RWPE1 (cell line): ENCODE measurements at regions not wholly inside any gene's neighbourhood (a gene's known extent, or its start where the extent isn't known, plus 50 kb on each side); places are given as distances from the start of the nearest gene placed in this dataset.

Experiments used
- CTCF ChIA-PET: fragments of 350-600 bp; sonication (Branson Sonifier 250); formaldehyde crosslinking; extraction: SDS; loops from one replicate; lab custom pipeline; 2021; lab: Yijun Ruan, JAX
- POLR2A ChIA-PET: fragments of 400-600 bp; formaldehyde crosslinking; extraction: SDS; loops from one replicate; lab custom pipeline; 2020; ENCODE audit warnings: antibody characterized with exemption; ENCODE audit not compliant: low non-redundant PET; lab: Yijun Ruan, JAX
- DNase-seq: peaks from one replicate; pipeline ENCODE4 v3.0.0; 2012; ENCODE audit warnings: low spot score
- H3K27ac ChIP-seq: fragments of 450-650 bp; 2 replicates; pipeline ENCODE4 v1.5.1; 2017
- TF ChIP-seq, protein P1 (sequence below): fragments of 450-650 bp; conservative IDR thresholded peaks from 2 replicates; pipeline ENCODE4 v1.5.1; 2017; ENCODE audit warnings: low read depth, mild to moderate bottlenecking

DNA sequence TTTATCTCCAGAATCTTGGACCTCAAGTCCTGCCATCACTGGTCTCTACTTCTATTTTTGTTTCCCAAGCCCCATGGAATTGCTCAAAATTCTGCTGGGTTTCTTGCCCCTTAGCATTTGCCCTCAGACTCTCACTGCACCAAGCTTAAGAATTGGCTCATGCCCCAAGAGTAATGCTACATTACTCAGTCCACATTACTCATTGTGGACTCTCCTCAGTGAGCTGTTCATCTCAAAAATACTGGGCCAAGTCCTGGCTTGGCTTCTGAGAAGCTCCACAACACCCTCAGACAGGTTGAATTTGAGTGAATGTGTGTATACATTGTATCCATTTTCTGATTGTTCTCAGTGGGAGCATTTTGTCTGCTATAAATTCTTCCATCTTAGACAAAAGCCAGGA is 364.4 kb upstream of the ARHGEF26 start:
- TF ChIP-seq, protein P1, sequence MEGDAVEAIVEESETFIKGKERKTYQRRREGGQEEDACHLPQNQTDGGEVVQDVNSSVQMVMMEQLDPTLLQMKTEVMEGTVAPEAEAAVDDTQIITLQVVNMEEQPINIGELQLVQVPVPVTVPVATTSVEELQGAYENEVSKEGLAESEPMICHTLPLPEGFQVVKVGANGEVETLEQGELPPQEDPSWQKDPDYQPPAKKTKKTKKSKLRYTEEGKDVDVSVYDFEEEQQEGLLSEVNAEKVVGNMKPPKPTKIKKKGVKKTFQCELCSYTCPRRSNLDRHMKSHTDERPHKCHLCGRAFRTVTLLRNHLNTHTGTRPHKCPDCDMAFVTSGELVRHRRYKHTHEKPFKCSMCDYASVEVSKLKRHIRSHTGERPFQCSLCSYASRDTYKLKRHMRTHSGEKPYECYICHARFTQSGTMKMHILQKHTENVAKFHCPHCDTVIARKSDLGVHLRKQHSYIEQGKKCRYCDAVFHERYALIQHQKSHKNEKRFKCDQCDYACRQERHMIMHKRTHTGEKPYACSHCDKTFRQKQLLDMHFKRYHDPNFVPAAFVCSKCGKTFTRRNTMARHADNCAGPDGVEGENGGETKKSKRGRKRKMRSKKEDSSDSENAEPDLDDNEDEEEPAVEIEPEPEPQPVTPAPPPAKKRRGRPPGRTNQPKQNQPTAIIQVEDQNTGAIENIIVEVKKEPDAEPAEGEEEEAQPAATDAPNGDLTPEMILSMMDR, result no peak
- no peak overlapping the region for H3K27ac ChIP-seq
- POLR2A ChIA-PET, result no interaction called here
- peak; percentile 4 for DNase-seq
- CTCF ChIA-PET, result no interaction called here

DNA sequence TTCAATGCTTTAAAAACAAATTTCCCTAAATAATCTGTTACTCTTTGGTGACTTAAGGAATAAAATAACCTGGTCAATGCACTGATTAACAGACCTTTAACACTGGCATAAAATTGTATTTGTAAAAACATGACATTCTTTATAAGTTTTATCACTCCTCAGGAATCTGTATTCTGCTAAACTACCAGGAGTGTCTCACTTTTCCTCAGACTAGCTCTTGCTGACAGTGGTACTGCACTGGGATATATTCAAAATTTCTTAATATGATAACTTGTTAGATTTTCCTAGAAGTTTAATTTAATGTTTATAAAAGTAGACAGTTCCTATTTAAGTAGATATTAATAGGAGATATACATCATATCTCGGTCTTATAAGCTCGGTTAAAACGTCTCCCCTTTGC is 363.4 kb upstream of the ARHGEF26 start:
- CTCF ChIA-PET, result interaction anchor here (1.0 kb wide), 1 partner anchor 732 kb away, joined by 3 read pairs; no protein-coding TSS in a partner anchor
- POLR2A ChIA-PET, result no interaction called here
- no peak for DNase-seq
- H3K27ac ChIP-seq, result no peak overlapping the region
- TF ChIP-seq, protein P1, result no peak

GRCh38 chr3:153760948-153761347 is 360.2 kb upstream of the ARHGEF26 start:
- ChIA-PET CTCF (interaction anchor here (0.6 kb wide), 1 partner anchor 735 kb away, joined by 3 read pairs; no protein-coding TSS in a partner anchor), POLR2A (no interaction called here)
- H3K27ac ChIP-seq, result no peak overlapping the region
- TF ChIP-seq, protein P1, result no peak
- DNase-seq, result no peak

- DNase-seq, result no peak
- CTCF ChIA-PET, result interaction anchor here (0.6 to 0.7 kb wide), 3 partner anchors 24 to 733 kb away, joined by 3 to 4 read pairs (median 3); no protein-coding TSS in a partner anchor
Measured at GRCh38 chr3:153762411-153763235, 358.6 kb upstream of the ARHGEF26 start.

GRCh38 chr3:153767601-153768560 is 353.3 kb upstream of the ARHGEF26 start:
- H3K27ac ChIP-seq, result no peak overlapping the region
- no peak for DNase-seq
- TF ChIP-seq, protein P1, result no peak
- ChIA-PET CTCF (interaction anchor here (0.6 to 1.2 kb wide), 7 partner anchors 12 to 948 kb away, joined by 3 to 5 read pairs (median 3); no protein-coding TSS in a partner anchor), POLR2A (no interaction called here)

More at GRCh38 chr3:153762411-153763235, 358.6 kb upstream of the ARHGEF26 start:
- no peak overlapping the region for H3K27ac ChIP-seq
- TF ChIP-seq, protein P1, result no peak
- POLR2A ChIA-PET, result no interaction called here
